GM18508 (cell line): ENCODE measurements at regions not wholly inside any gene's neighbourhood (a gene's known extent, or its start where the extent isn't known, plus 50 kb on each side); places are given as distances from the start of the nearest gene placed in this dataset.

Source experiments
- ATAC-seq: cut with Tn5 transposase; IDR thresholded peaks from one replicate; pipeline ENCODE4 v1.9.1; 2021; ENCODE audit warnings: moderate number of reproducible peaks; ENCODE audit not compliant: insufficient read depth, unreplicated experiment

DNA sequence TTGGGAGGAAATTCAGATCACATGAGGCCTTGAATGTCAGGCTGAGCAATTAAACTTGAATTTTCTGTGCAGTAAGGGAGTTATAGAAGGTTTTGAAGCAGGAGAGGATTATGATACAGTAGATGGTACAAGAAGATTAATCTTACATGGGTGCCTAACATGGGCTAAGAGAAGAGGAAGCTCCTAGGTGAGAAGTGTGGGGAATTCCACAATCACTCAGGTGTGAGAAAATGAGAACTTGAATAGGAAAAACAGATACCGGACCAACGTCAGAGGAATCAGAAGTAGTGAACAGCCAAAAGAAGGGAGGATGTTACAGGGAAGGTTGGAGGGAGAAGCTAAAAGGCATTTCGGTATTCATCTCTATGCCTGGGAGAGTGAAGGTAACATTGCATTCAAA lies 250.7 kb upstream of the SLC35B3 start:
- ATAC-seq = no peak

DNA sequence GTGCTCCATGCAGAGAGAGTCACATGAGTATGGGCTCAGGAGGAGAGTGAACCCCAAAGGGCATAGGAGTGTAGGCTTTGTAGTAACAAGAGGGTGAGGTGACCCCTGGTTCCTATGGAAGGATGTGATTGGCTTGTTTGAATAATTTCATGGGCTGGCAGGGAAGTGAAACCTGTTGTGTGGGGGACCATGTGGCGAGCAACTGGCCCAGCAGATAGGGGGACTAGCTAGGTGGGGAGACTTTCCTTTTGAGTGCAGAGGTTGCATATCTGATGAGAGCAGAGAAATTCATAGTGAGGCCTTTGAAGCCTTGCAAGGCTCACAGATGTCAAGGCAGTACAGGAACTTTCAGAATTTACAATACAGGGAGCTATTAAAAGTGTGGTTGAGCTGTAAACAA lies 247.9 kb upstream of the SLC35B3 start:
- ATAC-seq = no peak

DNA sequence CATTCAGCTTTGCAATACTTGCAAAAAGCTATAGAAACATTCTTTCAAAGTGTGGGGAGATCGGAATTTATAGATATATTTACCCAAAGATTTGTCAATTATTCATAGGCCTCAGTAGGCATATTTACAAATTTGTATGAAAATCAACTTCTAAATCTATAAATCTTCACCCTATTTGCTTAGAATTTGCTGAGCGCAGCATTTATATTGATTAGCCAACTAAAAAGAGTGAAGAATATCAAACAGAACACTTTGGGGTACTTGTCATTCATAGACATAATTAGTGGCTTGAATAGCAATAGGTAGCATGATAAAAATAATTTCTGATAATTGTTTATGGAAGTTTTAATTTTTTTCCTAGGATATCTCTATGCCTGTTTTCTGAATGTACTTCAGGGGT lies 244.5 kb upstream of the SLC35B3 start:
- ATAC-seq = no peak

DNA sequence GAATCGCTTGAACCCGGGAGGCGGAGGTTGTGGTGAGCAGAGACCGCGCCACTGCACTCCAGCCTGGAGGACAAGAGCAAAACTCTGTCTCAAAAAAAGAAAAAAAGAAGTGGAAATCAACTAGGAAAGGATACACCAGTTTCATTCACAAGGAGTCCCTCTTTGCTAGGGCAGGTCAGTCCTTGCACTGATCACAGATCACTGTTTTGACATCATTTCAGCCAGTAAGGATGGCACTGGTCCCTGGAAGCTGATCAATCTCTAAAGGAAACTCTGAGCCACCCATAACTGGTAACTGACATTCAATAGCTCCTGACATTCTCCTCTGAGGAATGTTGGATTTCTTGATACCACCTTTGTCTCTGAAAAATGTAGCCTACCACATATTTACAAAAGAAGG lies 243.1 kb upstream of the SLC35B3 start:
- ATAC-seq = no peak

DNA sequence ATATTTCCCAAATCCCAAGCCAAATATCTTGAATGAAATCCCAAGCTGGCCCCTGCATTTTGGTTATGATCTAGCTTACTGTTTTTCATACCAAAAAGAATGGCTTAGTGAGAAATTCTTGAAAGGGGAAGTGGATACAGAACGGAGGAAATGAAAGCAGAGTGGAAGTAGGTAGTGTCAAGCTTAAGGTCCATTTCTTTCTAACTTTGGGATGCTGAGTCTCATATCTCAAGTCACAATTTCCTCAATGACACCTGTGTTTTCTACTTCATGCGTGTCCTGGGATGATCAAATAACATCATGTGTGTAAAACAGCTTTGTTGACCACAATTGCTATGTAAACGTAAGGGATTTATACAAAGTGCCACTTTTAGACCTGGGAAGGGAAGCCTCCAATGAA lies 238.8 kb upstream of the SLC35B3 start:
- no peak for ATAC-seq

DNA sequence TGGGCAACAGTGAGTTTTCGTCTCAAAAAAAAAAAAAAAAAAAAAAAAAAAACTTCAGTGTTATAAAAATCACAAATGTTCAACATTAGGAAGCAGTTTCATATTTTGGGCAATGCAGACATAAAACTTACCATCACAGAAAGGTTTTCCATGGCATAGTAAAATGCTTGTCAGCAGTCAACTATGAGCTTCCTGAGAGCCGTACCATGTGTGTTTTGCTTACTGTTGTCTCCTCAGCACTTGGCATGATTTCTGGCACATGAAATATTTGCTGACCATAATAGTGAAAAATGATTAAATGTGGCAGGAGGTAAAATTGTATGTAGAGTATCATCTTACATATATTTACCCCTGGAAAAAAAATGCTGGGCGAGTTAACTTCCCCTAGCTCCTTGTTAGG lies 237.5 kb upstream of the SLC35B3 start:
- no peak for ATAC-seq

DNA sequence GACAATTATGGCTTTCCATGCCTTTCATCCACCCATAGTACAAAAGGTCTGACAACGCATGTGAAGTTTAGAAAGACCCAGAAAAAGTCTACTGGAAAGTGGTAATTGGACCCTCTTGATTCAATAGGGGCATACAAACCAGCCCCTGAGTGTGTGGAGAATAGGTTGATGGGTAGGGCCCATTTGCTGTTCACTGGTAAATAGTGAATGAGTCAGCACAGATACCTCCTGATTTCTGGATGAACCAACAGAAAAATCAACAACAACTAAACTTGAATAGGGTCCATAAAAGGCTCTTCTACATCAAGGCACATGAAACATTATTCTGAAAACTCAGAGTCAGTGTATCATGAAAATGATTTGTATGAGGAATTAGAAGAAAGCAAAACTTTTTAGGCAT lies 235.4 kb upstream of the SLC35B3 start:
- ATAC-seq = no peak

DNA sequence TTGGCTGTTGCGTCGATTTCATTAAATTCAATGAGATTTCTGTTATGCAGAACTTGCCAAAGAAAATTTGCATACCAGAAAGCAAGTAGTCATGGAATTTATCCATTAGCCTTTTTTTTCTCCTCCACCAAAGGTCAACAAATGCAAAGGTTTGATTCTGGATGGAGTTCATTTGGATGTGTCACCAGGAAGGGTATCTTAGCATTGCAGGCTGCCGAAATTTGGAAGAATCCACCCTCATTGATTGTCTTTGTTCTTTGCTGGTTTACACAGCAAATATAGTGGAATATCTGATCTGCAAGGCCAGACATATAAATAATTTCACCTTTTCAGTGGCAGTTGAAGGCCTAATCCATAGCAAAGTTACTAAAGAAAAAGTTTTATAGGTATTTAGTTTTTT lies 229.4 kb upstream of the SLC35B3 start:
- ATAC-seq = no peak

DNA sequence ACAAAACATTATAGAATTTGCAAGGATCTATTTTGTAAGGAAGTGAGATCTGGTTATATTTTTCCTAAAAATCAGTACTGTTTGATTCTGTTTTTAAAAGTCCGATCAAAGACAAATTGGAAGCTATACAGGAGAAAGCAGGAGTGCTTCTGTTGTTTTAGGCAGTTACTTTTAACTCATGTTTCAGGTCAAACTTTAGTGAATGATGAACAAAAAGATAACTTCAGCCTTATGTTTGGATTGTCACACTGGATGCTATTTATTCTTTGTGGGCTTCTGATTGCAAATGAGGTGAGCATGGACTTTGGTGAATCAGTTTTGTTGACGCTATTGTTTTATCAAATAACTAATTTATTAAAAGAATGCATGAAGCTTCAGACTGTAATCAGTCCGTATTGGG lies 228.7 kb upstream of the SLC35B3 start:
- ATAC-seq = no peak

DNA sequence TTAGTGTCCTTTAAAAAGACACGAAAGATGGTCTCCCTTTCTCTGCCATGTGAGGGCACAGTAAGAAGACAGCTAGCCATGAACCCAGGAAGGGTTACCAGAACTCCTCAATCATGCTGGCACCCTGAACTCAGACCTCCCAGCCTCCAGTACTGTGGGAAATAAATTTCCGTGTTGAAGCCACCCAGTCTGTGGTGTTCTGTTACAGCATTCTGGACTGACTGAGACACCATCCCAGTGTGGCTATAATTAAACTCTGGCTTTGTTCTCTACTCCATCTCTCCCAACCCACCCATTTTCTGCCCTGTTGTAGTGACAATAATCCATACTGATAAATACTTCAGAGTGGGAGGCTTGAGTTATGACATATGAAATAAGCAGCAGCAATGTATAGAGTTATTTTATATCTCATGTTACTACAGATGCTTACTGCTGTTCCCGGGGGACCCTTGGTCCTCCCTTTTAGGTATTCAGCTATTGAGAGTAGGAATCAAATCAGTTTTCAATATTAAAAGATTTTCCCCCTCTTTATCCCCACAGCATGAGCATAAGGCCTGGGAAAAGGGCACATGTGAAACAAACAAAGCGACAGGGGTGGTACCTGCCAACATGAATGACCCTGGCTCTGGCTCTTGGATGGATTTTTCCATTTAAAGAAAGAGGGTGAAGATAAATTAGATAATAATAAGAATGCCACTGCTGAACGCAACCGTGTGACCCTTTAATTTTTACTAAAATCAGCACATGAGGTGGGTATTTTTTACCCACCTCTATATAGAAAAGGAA lies 224.3 kb upstream of the SLC35B3 start:
- ATAC-seq = no peak

DNA sequence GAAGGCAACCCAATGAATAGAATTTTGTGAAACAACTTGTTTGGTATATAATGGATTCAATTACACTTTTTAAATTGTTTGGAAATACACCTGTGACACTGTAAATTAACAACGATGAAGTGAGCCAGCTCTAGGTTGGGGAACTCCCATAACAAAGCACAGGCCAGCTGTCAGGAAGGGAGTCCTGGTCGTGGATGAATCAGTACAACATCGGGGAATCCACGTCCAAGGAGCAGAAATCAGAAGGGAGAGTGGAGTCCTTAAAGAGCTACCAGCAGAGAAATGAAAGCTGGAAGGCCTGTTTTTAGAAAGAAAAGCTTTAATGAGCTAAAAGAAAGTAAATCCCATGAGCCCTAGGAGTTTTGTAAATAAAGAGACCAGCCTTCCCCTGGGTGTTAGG lies 223.1 kb upstream of the SLC35B3 start:
- no peak for ATAC-seq

DNA sequence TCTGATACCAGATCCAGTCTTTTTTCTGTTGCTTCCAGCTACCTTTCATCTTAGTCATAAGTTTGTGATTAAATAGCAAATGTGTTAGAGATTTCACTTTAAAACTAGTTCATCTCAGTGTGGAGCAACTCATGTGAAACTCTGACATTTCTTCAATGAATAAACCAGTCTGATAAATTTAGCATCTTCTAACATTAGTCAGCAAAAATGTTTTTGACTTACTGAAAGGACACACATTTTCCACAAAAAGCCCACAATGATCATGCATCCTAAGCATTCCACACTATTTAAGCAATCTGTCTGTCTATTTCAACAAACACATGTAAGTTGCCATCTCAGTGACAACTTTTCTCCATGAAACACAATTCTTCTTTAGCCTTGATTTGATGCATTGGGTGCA lies 222.2 kb upstream of the SLC35B3 start:
- ATAC-seq = no peak

DNA sequence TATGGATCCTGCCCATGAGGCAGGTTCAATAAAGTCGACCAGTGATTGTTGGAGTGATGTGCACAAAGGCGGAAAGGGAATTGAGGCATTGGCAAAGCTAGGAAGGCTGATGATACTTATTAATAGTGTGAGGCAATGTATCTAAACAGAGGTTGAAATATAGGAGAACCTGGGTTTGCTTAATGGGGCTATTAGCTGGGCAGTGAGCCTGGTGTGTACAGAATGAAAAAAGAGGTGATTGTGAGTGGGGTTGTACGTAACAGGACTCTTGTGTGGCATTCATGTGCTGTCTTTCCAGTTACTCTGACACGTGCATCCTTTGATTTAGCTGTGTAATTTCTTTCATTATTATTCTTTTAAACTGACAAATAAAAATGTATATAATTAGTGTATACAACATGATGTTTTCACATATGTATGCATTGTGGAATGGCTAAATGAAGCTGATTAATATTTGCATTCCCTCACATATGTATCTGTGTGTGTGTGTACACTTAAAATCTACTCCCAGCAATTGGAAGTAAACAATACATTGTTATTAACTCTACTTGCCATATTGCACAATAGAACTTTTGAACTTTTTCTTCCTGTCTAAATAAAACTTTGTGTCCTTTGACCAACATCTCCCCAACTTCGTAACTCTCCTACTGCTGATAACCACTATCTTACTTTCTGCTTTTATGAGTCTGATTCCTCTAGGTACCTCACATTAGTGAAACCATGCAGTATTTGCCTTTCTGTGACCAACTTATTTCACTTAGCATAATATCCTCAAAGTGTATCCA lies 220.5 kb upstream of the SLC35B3 start:
- ATAC-seq = no peak

DNA sequence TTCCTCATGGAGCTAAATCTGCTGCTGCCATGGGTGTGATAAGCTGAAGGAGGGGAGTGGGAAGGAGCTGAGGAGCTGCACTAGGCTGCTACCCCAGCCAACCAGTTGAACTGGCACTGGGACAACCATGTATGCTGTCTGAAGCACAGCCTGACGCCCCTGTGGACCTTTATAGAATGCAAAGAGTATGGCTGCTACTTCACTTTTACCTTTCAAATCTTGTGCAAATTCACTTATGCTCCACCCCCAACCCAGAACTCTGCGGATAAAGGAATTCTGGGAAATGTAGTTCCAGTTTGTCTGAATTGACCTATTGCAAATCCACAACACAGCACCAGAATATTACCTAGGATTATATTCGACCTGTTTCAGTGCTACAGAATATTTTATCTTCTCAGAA lies 217.4 kb upstream of the SLC35B3 start:
- ATAC-seq = no peak

DNA sequence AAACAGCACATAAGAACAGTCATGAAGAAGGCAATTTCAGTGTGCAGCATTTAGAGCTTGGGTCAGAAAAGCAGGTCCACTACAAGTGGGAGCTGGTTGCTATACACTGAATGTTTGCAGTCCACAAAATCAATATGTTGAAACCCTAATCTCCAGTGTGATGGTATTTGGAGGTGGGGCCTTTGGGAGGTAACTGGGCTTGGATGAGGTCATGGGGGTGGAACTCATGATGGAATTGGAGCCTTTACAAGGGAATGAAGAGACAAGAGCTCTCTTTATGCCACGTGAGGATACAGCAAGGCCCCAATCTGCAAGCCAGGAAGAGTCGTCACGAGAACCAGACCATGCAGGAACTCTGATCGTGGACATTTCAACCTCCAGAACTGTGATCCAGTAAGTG lies 216.7 kb upstream of the SLC35B3 start:
- no peak for ATAC-seq

DNA sequence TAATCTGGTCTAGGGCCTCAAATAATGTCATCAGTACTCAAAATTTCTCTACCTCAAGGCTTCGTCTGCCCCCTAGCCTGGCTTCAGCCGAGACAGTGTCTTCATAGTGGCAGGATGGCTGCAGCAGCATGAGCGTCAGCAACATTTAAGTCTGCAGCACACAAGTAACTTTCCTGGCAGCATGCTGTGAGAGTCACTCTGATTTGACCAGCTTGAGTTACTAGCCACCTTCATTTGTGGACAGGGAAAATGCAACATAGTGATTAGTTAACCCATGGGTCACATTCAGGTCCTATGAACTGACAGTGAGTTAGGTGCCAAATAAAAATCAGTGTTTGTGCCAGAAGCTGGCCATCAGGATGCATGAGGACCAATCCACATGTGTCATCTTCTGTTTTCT lies 209.9 kb upstream of the SLC35B3 start:
- no peak for ATAC-seq

DNA sequence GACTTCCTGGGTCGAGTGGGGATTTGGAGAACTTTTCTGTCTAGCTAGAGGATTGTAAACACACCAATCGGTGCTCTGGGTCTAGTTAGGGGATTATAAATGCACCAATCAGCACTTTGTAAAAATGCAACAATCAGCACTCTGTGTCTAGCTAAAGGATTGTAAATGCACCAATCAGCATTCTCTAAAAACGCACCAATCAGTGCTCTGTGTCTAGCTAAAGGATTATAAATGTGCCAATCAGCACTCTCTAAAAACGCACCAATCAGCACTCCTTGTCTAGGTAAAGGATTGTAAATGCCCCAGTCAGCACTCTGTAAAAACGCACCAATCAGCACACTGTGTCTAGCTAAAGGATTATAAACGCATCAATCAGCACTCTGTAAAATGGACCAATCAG lies 209.0 kb upstream of the SLC35B3 start:
- ATAC-seq = no peak

DNA sequence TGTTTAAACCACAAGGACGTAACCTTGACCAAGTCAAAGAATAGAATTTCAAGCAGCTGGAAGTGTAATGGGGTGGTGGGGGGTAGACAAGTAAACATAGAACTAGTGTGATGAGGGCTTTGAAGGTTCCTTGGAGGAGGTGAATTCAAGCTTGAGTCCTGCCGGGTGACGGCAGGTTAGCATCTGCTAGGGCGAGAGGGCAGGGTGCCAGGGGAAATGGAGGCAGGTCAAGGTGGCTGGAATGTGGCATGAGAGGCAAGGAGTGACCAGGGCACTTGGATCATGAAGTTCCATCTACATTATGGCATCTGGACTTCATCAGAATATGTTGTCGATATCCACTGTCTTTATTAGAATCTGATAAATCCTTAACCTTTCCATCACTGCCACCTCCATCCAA lies 207.5 kb upstream of the SLC35B3 start:
- ATAC-seq = no peak

DNA sequence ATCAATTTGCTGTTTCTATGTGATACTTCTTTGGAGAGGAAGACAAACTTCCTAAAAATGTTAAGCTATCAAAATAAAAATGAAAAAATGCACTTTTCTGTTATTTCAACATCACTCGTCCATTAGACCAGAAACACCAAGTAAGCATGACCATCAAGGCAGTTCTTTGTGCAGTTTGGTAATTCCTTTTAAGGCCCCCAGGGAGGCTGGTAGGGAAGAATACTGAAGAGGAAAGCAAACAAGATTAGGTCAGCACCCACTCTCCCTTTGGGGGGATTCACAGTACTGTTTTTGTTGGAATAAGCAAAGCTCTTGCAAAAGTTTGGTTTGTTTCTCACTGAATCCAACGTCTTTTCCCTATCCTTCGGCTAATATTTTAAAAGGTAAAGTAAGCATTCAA lies 206.8 kb upstream of the SLC35B3 start:
- no peak for ATAC-seq

DNA sequence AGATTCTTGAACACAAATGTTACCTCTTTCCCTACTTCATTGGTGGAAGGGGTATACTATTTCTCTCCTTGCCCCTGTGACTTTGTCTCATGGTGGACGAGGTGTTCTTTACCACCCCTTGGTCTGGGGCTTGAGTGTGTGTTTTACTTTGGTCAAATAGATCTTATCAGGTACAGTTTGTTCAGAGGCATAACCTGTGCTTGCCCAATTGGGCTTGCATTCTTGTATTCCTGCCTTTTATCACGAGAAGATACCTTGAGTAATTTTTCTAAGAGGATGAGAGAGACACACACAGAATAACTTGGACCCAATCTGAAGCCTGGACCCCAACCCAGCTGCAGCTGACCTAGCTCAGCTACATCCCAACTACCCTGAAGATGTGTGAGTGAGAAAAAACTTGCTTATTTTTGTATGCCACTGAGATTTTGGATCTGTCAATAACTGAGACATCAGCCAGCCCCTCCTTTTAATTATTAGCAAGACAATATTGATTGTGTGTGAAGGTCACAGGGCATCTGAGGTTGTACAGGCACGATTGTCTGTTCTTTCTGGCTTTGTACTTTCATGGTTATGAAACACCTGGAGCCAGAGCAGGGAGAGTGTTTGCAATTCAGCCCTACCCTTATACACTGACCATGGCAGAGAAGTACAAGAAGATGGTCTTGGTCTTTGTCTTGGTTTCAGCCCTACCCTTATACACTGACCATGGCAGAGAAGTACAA lies 204.7 kb upstream of the SLC35B3 start:
- no peak for ATAC-seq

DNA sequence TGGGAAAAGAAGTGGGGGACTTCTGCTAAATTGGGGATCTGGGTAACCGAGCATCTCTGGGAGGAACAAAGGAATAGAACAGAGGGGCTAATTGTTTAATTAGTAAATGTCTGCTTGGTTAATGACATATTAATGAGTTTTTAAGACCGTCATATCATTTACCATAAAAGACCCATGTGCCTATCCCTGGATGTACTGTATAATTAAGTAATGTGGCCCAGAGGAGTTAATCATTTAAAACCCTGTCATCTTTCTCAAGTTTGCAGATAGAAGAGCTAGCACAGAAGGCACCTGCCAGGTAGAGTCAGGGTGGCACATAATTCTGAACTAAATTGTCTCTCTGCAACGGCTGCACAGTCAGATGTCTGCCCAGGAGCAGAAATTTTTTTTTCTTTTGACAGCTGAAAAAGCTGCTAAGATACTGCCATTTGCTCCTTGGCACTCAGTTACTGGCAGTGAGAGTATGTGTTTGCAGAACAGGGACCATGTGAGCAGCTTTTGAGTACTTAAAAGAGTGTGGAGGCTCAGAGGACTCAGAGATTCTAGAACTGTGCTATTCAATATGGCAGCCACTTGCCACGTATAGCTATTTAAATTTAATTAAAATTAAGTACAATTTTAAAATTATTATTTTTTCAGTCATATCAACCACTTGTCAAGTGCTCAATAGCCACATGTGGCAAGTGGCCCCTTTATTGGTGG lies 202.7 kb upstream of the SLC35B3 start:
- ATAC-seq = no peak
